ENCODE measurements at regions not wholly inside any gene's neighbourhood (a gene's known extent, or its start where the extent isn't known, plus 50 kb on each side); places are given as distances from the start of the nearest gene placed in this dataset.

- 62 to 72% methylated on average over 6 of the region's 6 CpGs for WGBS, 2 donors
- Histone ChIP-seq H3K27ac (ENCODE audit: low read depth in 1 of 2, low read length in 2 of 2) (no peak overlapping the region), H3K36me3 (ENCODE audit: control insufficient read depth in 1 of 2, insufficient read depth in 2 of 2, low read length in 1 of 2) (no peaks in the 10 kb centered on the region), H3K27me3 (ENCODE audit: control insufficient read depth in 1 of 2, insufficient read depth in 2 of 2, low read length in 1 of 2) (no peaks in the 10 kb centered on the region), H3K4me1 (ENCODE audit: control insufficient read depth in 1 of 2, insufficient read depth in 2 of 2, low read length in 2 of 2) (no peaks in the 10 kb centered on the region), H3K4me3 (ENCODE audit: low read length in 2 of 2) (no peak overlapping the region), H3K9me3 (ENCODE audit: control insufficient read depth, low read length) (peaks cover 1% of the 10 kb centered on the region)
- DNase-seq = no peak
- ATAC-seq (ENCODE audit: low FRiP score) = no peak
- intact Hi-C loops (cut with DNase I) = no loop called here
Measured at GRCh38 chr20:60667641-60668040, 584.4 kb upstream of the CDH4 start.

GRCh38 chr20:60669211-60669610 lies 582.9 kb upstream of the CDH4 start:
- DNase-seq (no peak), ATAC-seq (ENCODE audit: low FRiP score) (no peak)
- intact Hi-C loops (cut with DNase I) = no loop called here
- no peak overlapping the region for H3K27ac ChIP-seq (ENCODE audit: low read depth in 1 of 2, low read length in 2 of 2)
- H3K4me1 ChIP-seq (ENCODE audit: control insufficient read depth in 1 of 2, insufficient read depth in 2 of 2, low read length in 2 of 2) = no peaks in the 10 kb centered on the region
- H3K27me3 ChIP-seq (ENCODE audit: control insufficient read depth in 1 of 2, insufficient read depth in 2 of 2, low read length in 1 of 2) = no peaks in the 10 kb centered on the region
- no peak overlapping the region for H3K4me3 ChIP-seq (ENCODE audit: low read length in 2 of 2)
- no peaks in the 10 kb centered on the region for H3K36me3 ChIP-seq (ENCODE audit: control insufficient read depth in 1 of 2, insufficient read depth in 2 of 2, low read length in 1 of 2)
- H3K9me3 ChIP-seq (ENCODE audit: control insufficient read depth, low read length) = peaks cover 1% of the 10 kb centered on the region
- WGBS, 2 donors = 77 to 83% methylated on average over 7 of the region's 7 CpGs

- H3K9me3 ChIP-seq (ENCODE audit: control insufficient read depth, low read length) = no peaks in the 10 kb centered on the region
- ATAC-seq (ENCODE audit: low FRiP score) = no peak
Measured at GRCh38 chr20:60676011-60676410, 576.0 kb upstream of the CDH4 start.

GRCh38 chr20:60677819-60678218 lies 574.2 kb upstream of the CDH4 start:
- no peak for ATAC-seq (ENCODE audit: low FRiP score)
- H3K27me3 ChIP-seq (ENCODE audit: control insufficient read depth in 1 of 2, insufficient read depth in 2 of 2, low read length in 1 of 2) = no peaks in the 10 kb centered on the region
- DNase-seq = no peak
- H3K4me1 ChIP-seq (ENCODE audit: control insufficient read depth in 1 of 2, insufficient read depth in 2 of 2, low read length in 2 of 2) = no peaks in the 10 kb centered on the region
- 80 to 84% methylated on average over 1 of the region's 1 CpG for WGBS, 2 donors
- H3K36me3 ChIP-seq (ENCODE audit: control insufficient read depth in 1 of 2, insufficient read depth in 2 of 2, low read length in 1 of 2) = no peaks in the 10 kb centered on the region
- H3K9me3 ChIP-seq (ENCODE audit: control insufficient read depth, low read length) = no peaks in the 10 kb centered on the region
- intact Hi-C loops (cut with DNase I) = no loop called here
- H3K27ac ChIP-seq (ENCODE audit: low read depth in 1 of 2, low read length in 2 of 2) = no peak overlapping the region
- no peak overlapping the region for H3K4me3 ChIP-seq (ENCODE audit: low read length in 2 of 2)

More at GRCh38 chr20:60676011-60676410, 576.0 kb upstream of the CDH4 start:
- Histone ChIP-seq H3K27ac (ENCODE audit: low read depth in 1 of 2, low read length in 2 of 2) (no peak overlapping the region), H3K36me3 (ENCODE audit: control insufficient read depth in 1 of 2, insufficient read depth in 2 of 2, low read length in 1 of 2) (no peaks in the 10 kb centered on the region), H3K27me3 (ENCODE audit: control insufficient read depth in 1 of 2, insufficient read depth in 2 of 2, low read length in 1 of 2) (no peaks in the 10 kb centered on the region), H3K4me3 (ENCODE audit: low read length in 2 of 2) (no peak overlapping the region), H3K4me1 (ENCODE audit: control insufficient read depth in 1 of 2, insufficient read depth in 2 of 2, low read length in 2 of 2) (no peaks in the 10 kb centered on the region)
- intact Hi-C loops (cut with DNase I) = no loop called here
- no peak for DNase-seq

GRCh38 chr20:60680554-60680953 lies 571.5 kb upstream of the CDH4 start:
- intact Hi-C loops (cut with DNase I) = no loop called here
- no peak for ATAC-seq (ENCODE audit: low FRiP score)
- no peaks in the 10 kb centered on the region for H3K4me1 ChIP-seq (ENCODE audit: control insufficient read depth in 1 of 2, insufficient read depth in 2 of 2, low read length in 2 of 2)
- H3K27ac ChIP-seq (ENCODE audit: low read depth in 1 of 2, low read length in 2 of 2) = no peak overlapping the region
- H3K36me3 ChIP-seq (ENCODE audit: control insufficient read depth in 1 of 2, insufficient read depth in 2 of 2, low read length in 1 of 2) = no peaks in the 10 kb centered on the region
- 73% methylated on average over 6 of the region's 6 CpGs for WGBS, 2 donors
- H3K27me3 ChIP-seq (ENCODE audit: control insufficient read depth in 1 of 2, insufficient read depth in 2 of 2, low read length in 1 of 2) = no peaks in the 10 kb centered on the region
- no peaks in the 10 kb centered on the region for H3K9me3 ChIP-seq (ENCODE audit: control insufficient read depth, low read length)
- no peak overlapping the region for H3K4me3 ChIP-seq (ENCODE audit: low read length in 2 of 2)
- no peak for DNase-seq

- Histone ChIP-seq H3K4me1 (ENCODE audit: control insufficient read depth in 1 of 2, insufficient read depth in 2 of 2, low read length in 2 of 2) (no peaks in the 10 kb centered on the region), H3K36me3 (ENCODE audit: control insufficient read depth in 1 of 2, insufficient read depth in 2 of 2, low read length in 1 of 2) (no peaks in the 10 kb centered on the region), H3K27me3 (ENCODE audit: control insufficient read depth in 1 of 2, insufficient read depth in 2 of 2, low read length in 1 of 2) (no peaks in the 10 kb centered on the region), H3K4me3 (ENCODE audit: low read length in 2 of 2) (no peak overlapping the region), H3K9me3 (ENCODE audit: control insufficient read depth, low read length) (no peaks in the 10 kb centered on the region), H3K27ac (ENCODE audit: low read depth in 1 of 2, low read length in 2 of 2) (no peak overlapping the region)
- intact Hi-C loops (cut with DNase I) = no loop called here
- whole genome bisulfite sequencing, 2 donors = 88 to 89% methylated on average over 8 of the region's 8 CpGs
- no peak for ATAC-seq (ENCODE audit: low FRiP score)
- DNase-seq = no peak
Measured at GRCh38 chr20:60687213-60687612, 564.8 kb upstream of the CDH4 start.

GRCh38 chr20:60690771-60691170 lies 561.3 kb upstream of the CDH4 start:
- Histone ChIP-seq H3K4me1 (ENCODE audit: control insufficient read depth in 1 of 2, insufficient read depth in 2 of 2, low read length in 2 of 2) (no peaks in the 10 kb centered on the region), H3K27me3 (ENCODE audit: control insufficient read depth in 1 of 2, insufficient read depth in 2 of 2, low read length in 1 of 2) (no peaks in the 10 kb centered on the region), H3K4me3 (ENCODE audit: low read length in 2 of 2) (no peak overlapping the region), H3K27ac (ENCODE audit: low read depth in 1 of 2, low read length in 2 of 2) (no peak overlapping the region), H3K36me3 (ENCODE audit: control insufficient read depth in 1 of 2, insufficient read depth in 2 of 2, low read length in 1 of 2) (no peaks in the 10 kb centered on the region), H3K9me3 (ENCODE audit: control insufficient read depth, low read length) (no peaks in the 10 kb centered on the region)
- DNase-seq (no peak), ATAC-seq (ENCODE audit: low FRiP score) (no peak)
- WGBS, 2 donors = 39 to 41% methylated on average over 3 of the region's 3 CpGs
- intact Hi-C loops (cut with DNase I) = no loop called here

- 40% methylated on average over 4 of the region's 4 CpGs for WGBS, 2 donors
Measured at GRCh38 chr20:60691966-60692615, 560.0 kb upstream of the CDH4 start.

GRCh38 chr20:60693496-60694133 lies 558.4 kb upstream of the CDH4 start:
- no peak overlapping the region for H3K27ac ChIP-seq (ENCODE audit: low read depth in 1 of 2, low read length in 2 of 2)
- no peaks in the 10 kb centered on the region for H3K9me3 ChIP-seq (ENCODE audit: control insufficient read depth, low read length)
- intact Hi-C loops (cut with DNase I) = no loop called here
- H3K4me1 ChIP-seq (ENCODE audit: control insufficient read depth in 1 of 2, insufficient read depth in 2 of 2, low read length in 2 of 2) = no peaks in the 10 kb centered on the region
- H3K4me3 ChIP-seq (ENCODE audit: low read length in 2 of 2) = no peak overlapping the region
- ATAC-seq (ENCODE audit: low FRiP score) (no peak), DNase-seq (no peak)
- WGBS, 2 donors = 24 to 44% methylated on average over 11 of the region's 11 CpGs
- no peaks in the 10 kb centered on the region for H3K27me3 ChIP-seq (ENCODE audit: control insufficient read depth in 1 of 2, insufficient read depth in 2 of 2, low read length in 1 of 2)
- H3K36me3 ChIP-seq (ENCODE audit: control insufficient read depth in 1 of 2, insufficient read depth in 2 of 2, low read length in 1 of 2) = no peaks in the 10 kb centered on the region

More at GRCh38 chr20:60691966-60692615, 560.0 kb upstream of the CDH4 start:
- Histone ChIP-seq H3K36me3 (ENCODE audit: control insufficient read depth in 1 of 2, insufficient read depth in 2 of 2, low read length in 1 of 2) (no peaks in the 10 kb centered on the region), H3K27ac (ENCODE audit: low read depth in 1 of 2, low read length in 2 of 2) (no peak overlapping the region), H3K4me1 (ENCODE audit: control insufficient read depth in 1 of 2, insufficient read depth in 2 of 2, low read length in 2 of 2) (no peaks in the 10 kb centered on the region), H3K9me3 (ENCODE audit: control insufficient read depth, low read length) (no peaks in the 10 kb centered on the region), H3K27me3 (ENCODE audit: control insufficient read depth in 1 of 2, insufficient read depth in 2 of 2, low read length in 1 of 2) (no peaks in the 10 kb centered on the region), H3K4me3 (ENCODE audit: low read length in 2 of 2) (no peak overlapping the region)
- intact Hi-C loops (cut with DNase I) = no loop called here
- ATAC-seq (ENCODE audit: low FRiP score) (no peak), DNase-seq (no peak)
